ENCODE measurements at regions not wholly inside any gene's neighbourhood (a gene's known extent, or its start where the extent isn't known, plus 50 kb on each side); places are given as distances from the start of the nearest gene placed in this dataset.

DNA sequence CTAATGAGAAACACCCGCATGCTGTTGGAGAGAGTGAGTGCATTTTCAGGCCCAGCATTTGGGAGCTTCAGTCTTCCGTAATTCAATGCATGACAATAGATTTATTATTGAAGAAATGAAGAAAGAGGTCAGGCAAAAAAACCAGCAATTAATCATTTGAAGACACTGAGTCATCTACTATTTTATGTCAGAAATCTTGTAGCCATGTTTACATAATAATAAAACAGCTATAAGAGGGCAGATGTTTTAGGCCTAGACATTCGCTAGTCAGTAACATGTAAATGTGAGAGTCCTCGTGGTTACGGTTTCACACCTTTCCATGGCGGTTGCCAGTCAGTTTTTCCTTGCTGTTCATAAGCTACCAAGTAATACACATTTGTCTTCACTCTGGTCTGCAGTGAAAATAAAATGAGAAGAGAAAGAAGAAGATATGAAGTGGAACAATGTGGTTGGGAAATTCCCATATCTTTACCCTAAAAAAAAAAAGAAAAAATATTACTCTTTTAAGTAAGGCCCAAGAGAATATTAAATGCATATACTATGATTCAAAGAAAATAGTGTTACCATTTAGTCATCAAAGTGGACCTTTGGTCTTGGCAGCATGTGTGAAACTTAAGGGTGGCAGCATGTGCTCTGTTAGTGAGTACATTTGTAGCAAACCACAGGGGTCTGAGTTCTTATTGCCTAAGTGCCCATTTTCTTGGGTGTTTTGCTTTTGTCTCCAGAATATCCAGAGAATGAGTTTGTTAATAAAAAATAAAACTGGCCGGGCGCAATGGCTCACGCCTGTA is 140.5 kb upstream of the TBL1XR1 start:
- TF ChIP-seq, protein P1, sequence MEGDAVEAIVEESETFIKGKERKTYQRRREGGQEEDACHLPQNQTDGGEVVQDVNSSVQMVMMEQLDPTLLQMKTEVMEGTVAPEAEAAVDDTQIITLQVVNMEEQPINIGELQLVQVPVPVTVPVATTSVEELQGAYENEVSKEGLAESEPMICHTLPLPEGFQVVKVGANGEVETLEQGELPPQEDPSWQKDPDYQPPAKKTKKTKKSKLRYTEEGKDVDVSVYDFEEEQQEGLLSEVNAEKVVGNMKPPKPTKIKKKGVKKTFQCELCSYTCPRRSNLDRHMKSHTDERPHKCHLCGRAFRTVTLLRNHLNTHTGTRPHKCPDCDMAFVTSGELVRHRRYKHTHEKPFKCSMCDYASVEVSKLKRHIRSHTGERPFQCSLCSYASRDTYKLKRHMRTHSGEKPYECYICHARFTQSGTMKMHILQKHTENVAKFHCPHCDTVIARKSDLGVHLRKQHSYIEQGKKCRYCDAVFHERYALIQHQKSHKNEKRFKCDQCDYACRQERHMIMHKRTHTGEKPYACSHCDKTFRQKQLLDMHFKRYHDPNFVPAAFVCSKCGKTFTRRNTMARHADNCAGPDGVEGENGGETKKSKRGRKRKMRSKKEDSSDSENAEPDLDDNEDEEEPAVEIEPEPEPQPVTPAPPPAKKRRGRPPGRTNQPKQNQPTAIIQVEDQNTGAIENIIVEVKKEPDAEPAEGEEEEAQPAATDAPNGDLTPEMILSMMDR (IDR thresholded peaks at IDR 0.05; ENCODE audit: low read depth, low read length, missing input control): no peak
- TF ChIP-seq, protein P2, sequence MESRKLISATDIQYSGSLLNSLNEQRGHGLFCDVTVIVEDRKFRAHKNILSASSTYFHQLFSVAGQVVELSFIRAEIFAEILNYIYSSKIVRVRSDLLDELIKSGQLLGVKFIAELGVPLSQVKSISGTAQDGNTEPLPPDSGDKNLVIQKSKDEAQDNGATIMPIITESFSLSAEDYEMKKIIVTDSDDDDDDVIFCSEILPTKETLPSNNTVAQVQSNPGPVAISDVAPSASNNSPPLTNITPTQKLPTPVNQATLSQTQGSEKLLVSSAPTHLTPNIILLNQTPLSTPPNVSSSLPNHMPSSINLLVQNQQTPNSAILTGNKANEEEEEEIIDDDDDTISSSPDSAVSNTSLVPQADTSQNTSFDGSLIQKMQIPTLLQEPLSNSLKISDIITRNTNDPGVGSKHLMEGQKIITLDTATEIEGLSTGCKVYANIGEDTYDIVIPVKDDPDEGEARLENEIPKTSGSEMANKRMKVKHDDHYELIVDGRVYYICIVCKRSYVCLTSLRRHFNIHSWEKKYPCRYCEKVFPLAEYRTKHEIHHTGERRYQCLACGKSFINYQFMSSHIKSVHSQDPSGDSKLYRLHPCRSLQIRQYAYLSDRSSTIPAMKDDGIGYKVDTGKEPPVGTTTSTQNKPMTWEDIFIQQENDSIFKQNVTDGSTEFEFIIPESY (IDR thresholded peaks at IDR 0.05): no peak
- TF ChIP-seq, protein P3, sequence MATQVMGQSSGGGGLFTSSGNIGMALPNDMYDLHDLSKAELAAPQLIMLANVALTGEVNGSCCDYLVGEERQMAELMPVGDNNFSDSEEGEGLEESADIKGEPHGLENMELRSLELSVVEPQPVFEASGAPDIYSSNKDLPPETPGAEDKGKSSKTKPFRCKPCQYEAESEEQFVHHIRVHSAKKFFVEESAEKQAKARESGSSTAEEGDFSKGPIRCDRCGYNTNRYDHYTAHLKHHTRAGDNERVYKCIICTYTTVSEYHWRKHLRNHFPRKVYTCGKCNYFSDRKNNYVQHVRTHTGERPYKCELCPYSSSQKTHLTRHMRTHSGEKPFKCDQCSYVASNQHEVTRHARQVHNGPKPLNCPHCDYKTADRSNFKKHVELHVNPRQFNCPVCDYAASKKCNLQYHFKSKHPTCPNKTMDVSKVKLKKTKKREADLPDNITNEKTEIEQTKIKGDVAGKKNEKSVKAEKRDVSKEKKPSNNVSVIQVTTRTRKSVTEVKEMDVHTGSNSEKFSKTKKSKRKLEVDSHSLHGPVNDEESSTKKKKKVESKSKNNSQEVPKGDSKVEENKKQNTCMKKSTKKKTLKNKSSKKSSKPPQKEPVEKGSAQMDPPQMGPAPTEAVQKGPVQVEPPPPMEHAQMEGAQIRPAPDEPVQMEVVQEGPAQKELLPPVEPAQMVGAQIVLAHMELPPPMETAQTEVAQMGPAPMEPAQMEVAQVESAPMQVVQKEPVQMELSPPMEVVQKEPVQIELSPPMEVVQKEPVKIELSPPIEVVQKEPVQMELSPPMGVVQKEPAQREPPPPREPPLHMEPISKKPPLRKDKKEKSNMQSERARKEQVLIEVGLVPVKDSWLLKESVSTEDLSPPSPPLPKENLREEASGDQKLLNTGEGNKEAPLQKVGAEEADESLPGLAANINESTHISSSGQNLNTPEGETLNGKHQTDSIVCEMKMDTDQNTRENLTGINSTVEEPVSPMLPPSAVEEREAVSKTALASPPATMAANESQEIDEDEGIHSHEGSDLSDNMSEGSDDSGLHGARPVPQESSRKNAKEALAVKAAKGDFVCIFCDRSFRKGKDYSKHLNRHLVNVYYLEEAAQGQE (IDR thresholded peaks at IDR 0.05): no peak
- TF ChIP-seq TAF1 (conservative IDR thresholded peaks at IDR 0.05) (no peak), RAD21 (IDR thresholded peaks at IDR 0.05) (no peak), YY1 (IDR thresholded peaks at IDR 0.05) (no peak), HNF4G (IDR thresholded peaks at IDR 0.05) (no peak), FOXA2 (IDR thresholded peaks at IDR 0.05) (no peak), FOXA1 (IDR thresholded peaks at IDR 0.05) (no peak), JUND (IDR thresholded peaks at IDR 0.05) (no peak)
- TF ChIP-seq, protein P4, sequence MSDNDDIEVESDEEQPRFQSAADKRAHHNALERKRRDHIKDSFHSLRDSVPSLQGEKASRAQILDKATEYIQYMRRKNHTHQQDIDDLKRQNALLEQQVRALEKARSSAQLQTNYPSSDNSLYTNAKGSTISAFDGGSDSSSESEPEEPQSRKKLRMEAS (IDR thresholded peaks at IDR 0.05): no peak
